Stimulated activated CD8-positive, alpha-beta memory T cell treated with anti-CD3 and anti-CD28 coated beads, Interleukin-15, amount 100 ng/mL, for 4 hours (primary cell): ENCODE measurements at regions not wholly inside any gene's neighbourhood (a gene's known extent, or its start where the extent isn't known, plus 50 kb on each side); places are given as distances from the start of the nearest gene placed in this dataset.

Experiments used
- DNase-seq, 2 donors: peaks; one replicate each; pipeline ENCODE4 v3.0.0-alpha.2; 2020; ENCODE audit warnings: low read depth in 2 of 2

GRCh38 chr3:103342205-103342731 lies 907.5 kb downstream of the ZPLD1 start:
- DNase-seq: no peak

DNA sequence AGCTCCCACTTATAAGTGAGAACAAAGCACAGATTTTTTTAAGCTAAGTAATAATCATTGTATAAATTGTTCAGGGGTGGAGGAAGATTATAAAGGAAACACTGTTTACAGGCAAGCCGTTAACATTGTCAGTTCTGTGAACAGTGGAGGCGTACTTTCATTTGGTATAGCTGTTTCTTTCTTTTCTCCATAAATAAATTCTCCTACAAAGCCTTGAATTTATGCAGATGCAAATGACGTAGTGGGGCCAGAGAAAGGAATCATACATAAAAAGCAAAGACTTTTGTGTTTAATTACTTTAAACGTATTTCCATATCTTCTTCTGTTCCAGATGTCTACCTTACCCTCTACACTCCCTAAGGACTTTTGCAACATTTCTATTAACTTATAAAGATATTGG lies 914.9 kb downstream of the ZPLD1 start:
- no peak for DNase-seq

DNA sequence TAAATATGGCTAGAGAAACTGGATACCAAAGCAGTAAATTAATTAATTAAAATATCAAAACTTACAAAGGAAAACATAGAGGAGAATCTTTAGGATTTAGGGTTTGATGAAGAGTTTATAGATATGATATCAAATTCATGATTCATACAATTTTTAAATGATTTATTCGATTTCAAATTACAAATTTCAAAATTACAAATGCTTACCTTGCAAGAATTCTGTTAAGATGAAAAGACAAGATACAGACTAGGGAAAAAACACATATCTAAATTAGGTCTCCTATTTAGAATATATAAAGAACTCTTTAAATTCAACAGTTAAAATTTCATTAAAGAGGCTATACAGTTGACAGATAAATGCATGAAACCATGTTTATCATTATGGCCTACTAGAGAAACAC lies 930.7 kb downstream of the ZPLD1 start:
- DNase-seq: no peak

DNA sequence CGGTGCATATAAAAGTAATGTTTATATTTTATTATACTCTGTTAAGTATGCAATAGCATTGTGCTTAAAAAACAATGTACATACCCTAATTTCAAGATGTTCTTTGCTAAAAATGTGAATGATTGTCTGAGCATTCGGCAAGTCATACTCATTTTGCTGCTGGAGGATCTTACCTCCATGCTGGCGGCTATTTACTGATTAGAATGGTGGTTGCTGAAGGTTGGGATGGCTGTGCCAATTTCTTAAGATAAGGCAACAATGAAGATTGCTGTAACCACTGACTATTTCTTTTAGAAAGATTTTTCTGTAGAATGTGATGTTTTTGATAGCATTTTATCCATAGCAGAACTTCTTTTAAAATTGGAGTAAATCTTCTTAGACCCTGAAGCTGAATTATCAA lies 932.7 kb downstream of the ZPLD1 start:
- DNase-seq: no peak

- DNase-seq: no peak
These were observed 936.6 kb downstream of the ZPLD1 start for GRCh38 chr3:103371411-103371810.

DNA sequence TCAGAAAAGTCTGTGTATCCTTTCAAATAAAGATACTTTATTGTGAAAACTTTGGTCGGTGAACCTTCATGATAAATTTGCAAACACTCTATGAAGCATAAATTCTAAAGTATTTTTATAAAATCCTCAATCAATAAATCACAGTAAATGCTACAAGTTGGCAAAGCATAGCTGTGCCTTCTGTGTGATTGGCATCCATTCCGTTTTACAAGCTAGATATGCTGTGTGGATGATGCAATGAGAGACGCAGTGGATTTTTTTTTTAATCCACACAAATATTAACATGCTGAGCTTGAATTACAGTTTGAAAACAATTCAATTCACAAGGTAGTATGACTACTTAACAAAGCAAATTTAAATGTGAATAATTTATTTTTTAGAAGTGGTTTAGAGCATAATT lies 937.2 kb downstream of the ZPLD1 start:
- no peak for DNase-seq

DNA sequence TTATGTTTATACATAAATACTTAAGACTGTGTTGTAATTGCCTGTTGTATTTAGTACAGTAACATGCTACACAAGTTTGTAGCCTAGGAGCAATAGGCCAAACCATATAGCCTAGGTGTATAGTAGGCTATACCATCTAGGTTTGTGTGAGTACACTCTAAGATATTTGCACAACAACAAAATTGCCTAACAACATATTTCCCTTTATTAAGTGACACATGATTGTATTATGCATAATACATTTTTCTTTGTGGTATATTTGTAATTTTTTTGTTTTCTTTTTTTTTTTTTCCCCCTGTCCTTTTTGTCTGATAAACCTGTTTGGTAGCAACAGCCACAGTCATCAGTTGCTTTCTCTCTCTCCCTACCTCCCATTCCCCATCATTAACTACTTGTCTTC lies 945.6 kb downstream of the ZPLD1 start:
- DNase-seq: no peak

DNA sequence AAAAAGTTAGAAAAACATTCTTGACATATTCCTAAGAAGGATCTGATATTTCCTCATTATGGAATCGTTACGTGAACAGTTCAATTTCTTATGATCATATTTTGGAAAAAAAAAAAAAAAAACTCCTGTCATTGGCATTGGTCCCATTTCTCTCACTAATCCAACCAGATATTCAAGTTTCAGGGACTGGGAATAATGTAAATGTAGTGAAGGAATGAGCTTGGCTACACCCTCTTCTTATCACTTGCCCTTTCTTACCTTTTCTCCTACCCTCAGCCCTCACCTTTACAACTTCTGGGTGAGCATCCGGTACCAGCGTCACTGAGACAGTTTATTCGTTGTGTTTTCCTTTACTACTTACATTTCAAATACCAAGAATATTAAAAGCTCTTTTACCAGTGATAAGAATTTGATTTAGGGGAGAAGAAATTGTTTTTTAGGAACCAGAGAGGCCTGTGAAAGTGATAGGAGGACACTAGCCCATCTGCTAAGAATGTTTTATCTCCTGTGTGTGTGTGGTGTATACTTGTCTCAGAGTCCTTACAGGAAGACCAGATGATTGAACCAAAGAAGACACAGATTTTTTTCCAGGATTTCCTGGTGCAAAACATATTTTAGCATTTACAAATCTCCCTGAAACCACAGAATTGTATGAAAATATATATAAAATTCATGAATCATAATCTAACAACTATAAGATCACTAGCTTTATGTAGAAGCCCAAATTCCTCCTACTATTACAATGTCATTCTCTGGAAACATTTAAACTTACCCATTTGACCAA lies 946.7 kb downstream of the ZPLD1 start:
- no peak for DNase-seq

GRCh38 chr3:103385961-103386656 lies 951.3 kb downstream of the ZPLD1 start:
- DNase-seq: no peak

GRCh38 chr3:103388214-103388613 lies 953.4 kb downstream of the ZPLD1 start:
- DNase-seq: no peak

GRCh38 chr3:103389356-103389755 lies 954.5 kb downstream of the ZPLD1 start:
- DNase-seq: no peak

GRCh38 chr3:103393395-103394186 lies 958.8 kb downstream of the ZPLD1 start:
- no peak for DNase-seq

GRCh38 chr3:103403191-103403590 lies 968.4 kb downstream of the ZPLD1 start:
- DNase-seq: no peak

GRCh38 chr3:103406320-103406850 lies 971.6 kb downstream of the ZPLD1 start:
- DNase-seq: no peak

- DNase-seq: no peak
These were observed 975.4 kb downstream of the ZPLD1 start for GRCh38 chr3:103410231-103410630.

DNA sequence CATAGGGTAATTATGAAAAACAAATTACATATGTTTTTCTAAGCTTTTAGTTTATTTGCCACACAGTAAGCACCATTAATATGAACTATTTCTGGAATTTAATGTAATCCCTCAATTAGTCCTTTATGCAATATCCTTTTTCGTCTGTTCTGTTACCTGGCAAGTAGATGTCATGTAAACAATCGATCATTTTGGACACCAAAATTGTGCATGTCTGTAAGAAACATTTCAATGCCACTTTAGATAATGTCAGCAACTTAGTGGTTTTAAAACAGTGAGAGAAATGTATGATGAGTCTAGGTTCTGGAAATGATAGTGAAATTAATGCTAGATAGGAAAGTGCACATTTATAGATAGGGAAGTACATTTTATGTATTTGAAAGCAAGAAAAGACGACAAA lies 986.6 kb downstream of the ZPLD1 start:
- no peak for DNase-seq

- DNase-seq: no peak
These were observed 1003.1 kb downstream of the ZPLD1 start for GRCh38 chr3:103437883-103438282.

GRCh38 chr3:103440539-103441203 lies 1005.9 kb downstream of the ZPLD1 start:
- DNase-seq: no peak

DNA sequence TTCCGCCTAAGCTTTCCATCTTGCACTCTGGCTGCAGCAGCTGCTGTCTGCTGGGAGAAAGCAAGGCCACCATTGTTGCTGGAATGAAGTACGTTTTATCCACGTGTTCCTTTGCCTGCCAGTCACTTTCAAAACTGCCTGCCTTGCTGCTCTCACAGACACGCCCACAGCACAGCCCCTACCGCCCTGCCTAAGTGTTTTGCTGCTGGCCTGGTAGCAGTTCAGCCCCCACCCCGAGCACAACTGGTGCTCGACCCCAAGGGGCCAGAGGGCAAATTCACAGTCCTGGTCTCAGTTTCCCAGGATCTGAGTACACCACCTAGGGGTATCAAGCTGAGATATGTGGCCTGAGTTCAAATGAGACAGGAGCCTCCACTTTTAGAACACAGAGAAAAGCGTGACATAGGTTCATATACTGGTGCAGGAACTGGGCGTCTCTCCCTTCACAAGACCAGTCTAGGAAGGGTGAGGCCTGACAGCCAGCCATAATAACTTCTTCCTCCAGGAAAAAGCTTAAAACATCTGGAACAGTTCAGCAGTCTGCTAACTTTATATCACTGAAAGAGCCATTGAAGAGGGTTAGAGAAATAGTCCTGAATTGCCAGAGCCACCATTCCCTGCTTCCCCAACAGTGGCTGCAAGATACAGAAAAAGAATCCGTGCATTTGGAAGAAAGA lies 1012.3 kb downstream of the ZPLD1 start:
- no peak for DNase-seq

DNA sequence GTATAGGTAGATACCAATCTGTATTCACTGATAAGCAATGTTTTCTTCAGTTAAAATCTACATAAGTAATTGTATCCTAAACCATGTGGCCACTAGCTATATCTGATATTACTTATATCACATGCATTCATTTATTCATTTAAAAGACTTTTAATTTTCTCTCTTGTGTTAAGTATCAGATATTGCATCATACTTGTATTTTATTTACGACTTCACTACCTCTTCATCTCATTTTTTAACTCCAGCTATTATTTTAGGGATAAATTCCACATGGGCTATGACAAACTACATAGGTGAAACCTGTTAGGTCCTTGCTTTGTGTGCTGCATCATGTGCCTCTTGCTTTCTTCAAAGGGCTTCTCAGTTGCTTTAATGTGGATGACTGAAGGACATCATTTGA lies 1018.3 kb downstream of the ZPLD1 start:
- no peak for DNase-seq

DNA sequence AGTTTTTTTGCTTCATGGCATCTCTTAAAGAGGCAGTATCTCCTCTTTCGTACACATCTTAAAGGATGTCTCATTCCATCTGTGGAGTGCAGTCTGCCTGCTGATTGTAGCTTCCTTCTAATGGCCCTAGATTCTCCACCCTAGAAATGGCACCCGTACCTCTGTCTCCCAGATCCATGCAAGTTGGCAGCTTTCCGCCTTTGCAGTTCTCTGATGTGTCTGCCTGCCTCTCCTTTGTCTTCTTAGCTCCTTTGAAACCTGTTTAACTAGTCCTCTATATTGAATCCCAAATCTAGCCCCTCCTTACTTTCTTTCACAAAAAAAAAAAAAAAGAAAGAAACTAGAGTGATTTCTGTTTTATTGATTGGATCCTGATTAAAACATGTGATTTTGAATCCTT lies 1025.0 kb downstream of the ZPLD1 start:
- no peak for DNase-seq
